HEK293 (cell line): ENCODE measurements at regions not wholly inside any gene's neighbourhood (a gene's known extent, or its start where the extent isn't known, plus 50 kb on each side); places are given as distances from the start of the nearest gene placed in this dataset.
"Not testable (repeated sequence)": the region's sequence is repeated elsewhere in the genome, so short reads cannot be mapped to it uniquely, and the experiment has no call there.

Experiments used
- ZNF16 ChIP-seq: fragments of 450-650 bp; formaldehyde crosslinking; IDR thresholded peaks from 2 replicates; pipeline ENCODE4 v1.5.1; 2016; ENCODE audit warnings: low read depth, missing biosample characterization, missing genetic modification characterization
- ZNF274 ChIP-seq, 2 experiments: fragments of 200-500 bp in 1 of 2; fragments of 450-650 bp in 1 of 2; sonication (Bioruptor generic) in 1 of 2; formaldehyde crosslinking in 1 of 2; IDR thresholded peaks; 2 replicates each; pipeline versions ENCODE4 v1.5.1 to v1.6.1; 2014 to 2016; ENCODE audit warnings: borderline replicate concordance in 1 of 2, inconsistent platforms in 1 of 2, low read length in 1 of 2, missing biosample characterization in 1 of 2, missing genetic modification characterization in 1 of 2
- ZNF530 ChIP-seq: fragments of 450-650 bp; formaldehyde crosslinking; IDR thresholded peaks from 2 replicates; pipeline ENCODE4 v1.5.1; 2016; ENCODE audit warnings: low read depth, missing biosample characterization, missing genetic modification characterization
- ZNF747 ChIP-seq: fragments of 450-650 bp; formaldehyde crosslinking; IDR thresholded peaks from 2 replicates; pipeline ENCODE4 v1.5.1; 2016; ENCODE audit warnings: missing biosample characterization, missing genetic modification characterization
- ZNF76 ChIP-seq: fragments of 450-650 bp; formaldehyde crosslinking; IDR thresholded peaks from 2 replicates; pipeline ENCODE4; 2016; ENCODE audit warnings: low read depth, missing biosample characterization, missing genetic modification characterization, borderline replicate concordance
- ZSCAN16 ChIP-seq: fragments of 450-650 bp; formaldehyde crosslinking; IDR thresholded peaks from 2 replicates; pipeline ENCODE4 v1.5.1; 2016; ENCODE audit warnings: missing biosample characterization, missing genetic modification characterization
- TF ChIP-seq, protein P1 (sequence below): fragments of 450-650 bp; formaldehyde crosslinking; IDR thresholded peaks from 2 replicates; pipeline ENCODE4 v1.5.1; 2016; ENCODE audit warnings: missing biosample characterization, missing genetic modification characterization
- TF ChIP-seq, protein P2 (sequence below): fragments of 450-650 bp; formaldehyde crosslinking; IDR thresholded peaks from 2 replicates; pipeline ENCODE4 v1.5.1; 2016; ENCODE audit warnings: missing biosample characterization, missing genetic modification characterization
- TF ChIP-seq, protein P3 (sequence below): fragments of 450-650 bp; formaldehyde crosslinking; IDR thresholded peaks from 2 replicates; pipeline ENCODE4 v1.5.1; 2017; ENCODE audit warnings: missing biosample characterization, missing genetic modification characterization

GRCh38 chr3:63736757-63737156 lies 82.3 kb upstream of the C3orf49 start:
- TF ChIP-seq, protein P1, sequence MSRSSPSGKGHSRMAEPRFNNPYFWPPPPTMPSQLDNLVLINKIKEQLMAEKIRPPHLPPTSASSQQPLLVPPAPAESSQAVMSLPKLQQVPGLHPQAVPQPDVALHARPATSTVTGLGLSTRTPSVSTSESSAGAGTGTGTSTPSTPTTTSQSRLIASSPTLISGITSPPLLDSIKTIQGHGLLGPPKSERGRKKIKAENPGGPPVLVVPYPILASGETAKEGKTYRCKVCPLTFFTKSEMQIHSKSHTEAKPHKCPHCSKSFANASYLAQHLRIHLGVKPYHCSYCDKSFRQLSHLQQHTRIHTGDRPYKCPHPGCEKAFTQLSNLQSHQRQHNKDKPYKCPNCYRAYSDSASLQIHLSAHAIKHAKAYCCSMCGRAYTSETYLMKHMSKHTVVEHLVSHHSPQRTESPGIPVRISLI (tag by site-specific recombination) = not testable (repeated sequence)
- TF ChIP-seq, protein P2, sequence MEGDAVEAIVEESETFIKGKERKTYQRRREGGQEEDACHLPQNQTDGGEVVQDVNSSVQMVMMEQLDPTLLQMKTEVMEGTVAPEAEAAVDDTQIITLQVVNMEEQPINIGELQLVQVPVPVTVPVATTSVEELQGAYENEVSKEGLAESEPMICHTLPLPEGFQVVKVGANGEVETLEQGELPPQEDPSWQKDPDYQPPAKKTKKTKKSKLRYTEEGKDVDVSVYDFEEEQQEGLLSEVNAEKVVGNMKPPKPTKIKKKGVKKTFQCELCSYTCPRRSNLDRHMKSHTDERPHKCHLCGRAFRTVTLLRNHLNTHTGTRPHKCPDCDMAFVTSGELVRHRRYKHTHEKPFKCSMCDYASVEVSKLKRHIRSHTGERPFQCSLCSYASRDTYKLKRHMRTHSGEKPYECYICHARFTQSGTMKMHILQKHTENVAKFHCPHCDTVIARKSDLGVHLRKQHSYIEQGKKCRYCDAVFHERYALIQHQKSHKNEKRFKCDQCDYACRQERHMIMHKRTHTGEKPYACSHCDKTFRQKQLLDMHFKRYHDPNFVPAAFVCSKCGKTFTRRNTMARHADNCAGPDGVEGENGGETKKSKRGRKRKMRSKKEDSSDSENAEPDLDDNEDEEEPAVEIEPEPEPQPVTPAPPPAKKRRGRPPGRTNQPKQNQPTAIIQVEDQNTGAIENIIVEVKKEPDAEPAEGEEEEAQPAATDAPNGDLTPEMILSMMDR (tag by site-specific recombination) = not testable (repeated sequence)
- TF ChIP-seq, protein P3, sequence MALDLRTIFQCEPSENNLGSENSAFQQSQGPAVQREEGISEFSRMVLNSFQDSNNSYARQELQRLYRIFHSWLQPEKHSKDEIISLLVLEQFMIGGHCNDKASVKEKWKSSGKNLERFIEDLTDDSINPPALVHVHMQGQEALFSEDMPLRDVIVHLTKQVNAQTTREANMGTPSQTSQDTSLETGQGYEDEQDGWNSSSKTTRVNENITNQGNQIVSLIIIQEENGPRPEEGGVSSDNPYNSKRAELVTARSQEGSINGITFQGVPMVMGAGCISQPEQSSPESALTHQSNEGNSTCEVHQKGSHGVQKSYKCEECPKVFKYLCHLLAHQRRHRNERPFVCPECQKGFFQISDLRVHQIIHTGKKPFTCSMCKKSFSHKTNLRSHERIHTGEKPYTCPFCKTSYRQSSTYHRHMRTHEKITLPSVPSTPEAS (tag by site-specific recombination) = not testable (repeated sequence)
- TF ChIP-seq ZNF76; ZNF274 (IDR thresholded peaks at IDR 0.05; ENCODE audit: low read length); ZNF274 (tag by site-specific recombination; IDR thresholded peaks at IDR 0.05; ENCODE audit: borderline replicate concordance); ZNF530 (tag by site-specific recombination); ZNF16 (tag by site-specific recombination); ZSCAN16; ZNF747 (tag by site-specific recombination): not testable (repeated sequence)
